Smooth muscle cell (in vitro differentiated cells): ENCODE measurements at regions not wholly inside any gene's neighbourhood (a gene's known extent, or its start where the extent isn't known, plus 50 kb on each side); places are given as distances from the start of the nearest gene placed in this dataset.

Experiments used
- DNase-seq: peaks from one replicate; lab custom pipeline; 2025; ENCODE audit not compliant: unreplicated experiment; lab: John Stamatoyannopoulos, UW
- H2AFZ ChIP-seq: fragments of 200-600 bp; sonication (generic); 2 replicates; pipeline ENCODE4 v1.6.0; 2016; ENCODE audit warnings: antibody characterized with exemption, low read depth, mild to moderate bottlenecking
- H3F3A ChIP-seq: fragments of 200-600 bp; sonication (generic); 2 replicates; pipeline ENCODE4 v1.6.0; 2017; ENCODE audit warnings: antibody characterized with exemption, low read depth
- H3K27ac ChIP-seq: fragments of 200-600 bp; sonication (generic); 2 replicates; pipeline ENCODE4 v1.5.1; 2016; ENCODE audit warnings: low read depth, mild to moderate bottlenecking
- H3K27me3 ChIP-seq: fragments of 200-600 bp; sonication (generic); 2 replicates; pipeline ENCODE4 v1.6.1; 2016; ENCODE audit warnings: low read depth, mild to moderate bottlenecking
- H3K36me3 ChIP-seq: fragments of 200-600 bp; sonication (generic); 2 replicates; pipeline ENCODE4 v1.5.1; 2016; ENCODE audit warnings: low read depth
- H3K4me1 ChIP-seq: fragments of 200-600 bp; sonication (generic); 2 replicates; pipeline ENCODE4 v1.5.1; 2016; ENCODE audit warnings: low read depth
- H3K4me2 ChIP-seq: fragments of 200-600 bp; sonication (generic); 2 replicates; pipeline ENCODE4 v1.6.0; 2016; ENCODE audit warnings: mild to moderate bottlenecking
- H3K4me3 ChIP-seq: fragments of 200-600 bp; sonication (generic); 2 replicates; pipeline ENCODE4 v1.5.1; 2016; ENCODE audit warnings: mild to moderate bottlenecking
- H3K79me2 ChIP-seq: fragments of 200-600 bp; sonication (generic); 2 replicates; pipeline ENCODE4 v1.6.0; 2016; ENCODE audit warnings: low read depth, mild to moderate bottlenecking
- H3K9ac ChIP-seq: fragments of 200-600 bp; sonication (generic); 2 replicates; pipeline ENCODE4 v1.6.0; 2016; ENCODE audit warnings: low read depth
- H3K9me3 ChIP-seq: fragments of 200-600 bp; sonication (generic); replicated peaks from 2 replicates; pipeline ENCODE4 v1.5.1; 2016; ENCODE audit warnings: low read depth
- H4K20me1 ChIP-seq: fragments of 200-600 bp; sonication (generic); 2 replicates; pipeline ENCODE4 v1.6.0; 2016; ENCODE audit warnings: low read depth
- WGBS: methylation state at CpG from one replicate; pipeline ENCODE4 v1.1.7; 2016; ENCODE audit warnings: low lambda C conversion rate; 5-methylcytosine and 5-hydroxymethylcytosine counted together
- TF ChIP-seq, protein P1 (sequence below): fragments of 200-600 bp; sonication (generic); IDR thresholded peaks from 2 replicates; pipeline ENCODE4 v1.5.1; 2017; ENCODE audit warnings: borderline replicate concordance, mild to moderate bottlenecking, antibody characterized with exemption; ENCODE audit not compliant: insufficient read depth, poor library complexity, severe bottlenecking

DNA sequence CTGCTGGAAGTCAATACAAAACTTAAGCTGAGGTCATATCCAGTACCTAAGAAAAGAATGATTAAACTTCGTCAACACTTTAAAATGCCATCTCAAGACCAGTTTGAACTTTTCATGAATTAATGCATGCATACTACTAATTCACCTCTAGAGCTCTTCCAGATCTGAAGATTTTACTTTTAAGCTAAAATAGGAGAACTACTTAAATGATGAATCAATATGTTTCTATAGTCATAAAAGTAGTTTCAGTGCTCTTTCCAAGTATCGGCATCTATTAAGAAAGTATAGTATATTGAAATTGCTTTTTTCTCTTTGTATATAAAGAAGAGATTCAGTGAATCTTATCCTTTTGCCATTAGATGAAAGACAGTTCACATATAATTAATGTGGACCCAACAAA lies 1123.9 kb downstream of the PCDH9 start:
- DNase-seq: no peak
- Histone ChIP-seq H3K79me2 (no peaks in the 10 kb centered on the region), H2AFZ (no peak overlapping the region), H3K27ac (no peak overlapping the region), H3K4me1 (no peaks in the 10 kb centered on the region), H3F3A (no peaks in the 10 kb centered on the region), H4K20me1 (no peaks in the 10 kb centered on the region), H3K4me3 (no peak overlapping the region), H3K27me3 (no peaks in the 10 kb centered on the region), H3K9ac (no peak overlapping the region), H3K36me3 (no peaks in the 10 kb centered on the region), H3K9me3 (no peaks in the 10 kb centered on the region), H3K4me2 (no peak overlapping the region)
- WGBS: 93% methylated on average over 2 of the region's 2 CpGs
- TF ChIP-seq, protein P1, sequence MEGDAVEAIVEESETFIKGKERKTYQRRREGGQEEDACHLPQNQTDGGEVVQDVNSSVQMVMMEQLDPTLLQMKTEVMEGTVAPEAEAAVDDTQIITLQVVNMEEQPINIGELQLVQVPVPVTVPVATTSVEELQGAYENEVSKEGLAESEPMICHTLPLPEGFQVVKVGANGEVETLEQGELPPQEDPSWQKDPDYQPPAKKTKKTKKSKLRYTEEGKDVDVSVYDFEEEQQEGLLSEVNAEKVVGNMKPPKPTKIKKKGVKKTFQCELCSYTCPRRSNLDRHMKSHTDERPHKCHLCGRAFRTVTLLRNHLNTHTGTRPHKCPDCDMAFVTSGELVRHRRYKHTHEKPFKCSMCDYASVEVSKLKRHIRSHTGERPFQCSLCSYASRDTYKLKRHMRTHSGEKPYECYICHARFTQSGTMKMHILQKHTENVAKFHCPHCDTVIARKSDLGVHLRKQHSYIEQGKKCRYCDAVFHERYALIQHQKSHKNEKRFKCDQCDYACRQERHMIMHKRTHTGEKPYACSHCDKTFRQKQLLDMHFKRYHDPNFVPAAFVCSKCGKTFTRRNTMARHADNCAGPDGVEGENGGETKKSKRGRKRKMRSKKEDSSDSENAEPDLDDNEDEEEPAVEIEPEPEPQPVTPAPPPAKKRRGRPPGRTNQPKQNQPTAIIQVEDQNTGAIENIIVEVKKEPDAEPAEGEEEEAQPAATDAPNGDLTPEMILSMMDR: no peak

DNA sequence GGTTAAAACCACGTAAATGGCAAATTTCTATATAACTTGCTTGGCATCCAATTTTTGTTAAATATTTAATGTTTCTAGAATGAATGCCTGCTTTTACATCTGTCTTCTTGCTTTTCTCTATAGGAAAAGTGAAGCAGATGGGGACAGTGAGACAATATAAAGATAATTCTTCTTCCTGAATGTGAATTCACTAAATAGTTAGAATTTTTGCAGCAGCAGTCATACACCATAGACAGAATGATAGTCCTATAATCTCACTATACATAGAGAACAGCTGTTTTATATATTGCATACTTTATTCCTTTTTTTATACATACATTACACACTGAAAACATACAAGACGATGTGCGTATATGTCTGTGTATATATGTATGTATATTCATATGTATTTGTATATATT lies 1127.3 kb downstream of the PCDH9 start:
- no peak overlapping the region for H3K4me2 ChIP-seq
- TF ChIP-seq, protein P1: no peak
- no peaks in the 10 kb centered on the region for H3K79me2 ChIP-seq
- 96% methylated on average over 3 of the region's 3 CpGs for WGBS
- no peak overlapping the region for H2AFZ ChIP-seq
- H3K4me3 ChIP-seq: no peak overlapping the region
- H3K9me3 ChIP-seq: no peaks in the 10 kb centered on the region
- no peaks in the 10 kb centered on the region for H3F3A ChIP-seq
- no peak for DNase-seq
- no peaks in the 10 kb centered on the region for H3K4me1 ChIP-seq
- H4K20me1 ChIP-seq: no peaks in the 10 kb centered on the region
- no peaks in the 10 kb centered on the region for H3K36me3 ChIP-seq
- H3K27me3 ChIP-seq: no peaks in the 10 kb centered on the region
- H3K27ac ChIP-seq: no peak overlapping the region
- no peak overlapping the region for H3K9ac ChIP-seq

DNA sequence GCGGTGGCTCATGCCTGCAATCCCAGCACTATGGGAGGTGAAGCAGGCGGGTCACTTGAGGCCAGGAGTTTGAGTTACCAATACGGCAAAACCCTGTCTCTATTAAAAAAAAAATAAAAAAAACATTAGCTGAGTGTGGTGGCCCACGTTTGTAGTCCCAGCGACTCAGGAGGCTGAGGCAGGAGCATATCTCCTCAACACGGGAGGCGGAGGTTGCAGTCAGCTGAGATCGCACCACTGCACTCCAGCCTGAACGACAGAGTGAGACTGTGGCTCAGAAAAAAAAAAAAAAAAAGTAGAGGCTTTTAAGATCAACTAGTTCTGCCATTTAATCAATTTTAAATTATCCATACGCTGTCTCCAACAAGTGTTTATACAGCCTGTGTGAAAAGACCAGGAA lies 1130.3 kb downstream of the PCDH9 start:
- Histone ChIP-seq H3F3A (no peaks in the 10 kb centered on the region), H3K27me3 (no peaks in the 10 kb centered on the region), H3K4me1 (no peaks in the 10 kb centered on the region), H3K4me3 (no peak overlapping the region), H3K9ac (no peak overlapping the region), H3K9me3 (no peaks in the 10 kb centered on the region), H3K79me2 (no peaks in the 10 kb centered on the region), H3K27ac (no peak overlapping the region), H4K20me1 (no peaks in the 10 kb centered on the region), H2AFZ (no peak overlapping the region), H3K4me2 (no peak overlapping the region), H3K36me3 (no peaks in the 10 kb centered on the region)
- DNase-seq: no peak
- WGBS: 85% methylated on average over 10 of the region's 10 CpGs
- TF ChIP-seq, protein P1: no peak

DNA sequence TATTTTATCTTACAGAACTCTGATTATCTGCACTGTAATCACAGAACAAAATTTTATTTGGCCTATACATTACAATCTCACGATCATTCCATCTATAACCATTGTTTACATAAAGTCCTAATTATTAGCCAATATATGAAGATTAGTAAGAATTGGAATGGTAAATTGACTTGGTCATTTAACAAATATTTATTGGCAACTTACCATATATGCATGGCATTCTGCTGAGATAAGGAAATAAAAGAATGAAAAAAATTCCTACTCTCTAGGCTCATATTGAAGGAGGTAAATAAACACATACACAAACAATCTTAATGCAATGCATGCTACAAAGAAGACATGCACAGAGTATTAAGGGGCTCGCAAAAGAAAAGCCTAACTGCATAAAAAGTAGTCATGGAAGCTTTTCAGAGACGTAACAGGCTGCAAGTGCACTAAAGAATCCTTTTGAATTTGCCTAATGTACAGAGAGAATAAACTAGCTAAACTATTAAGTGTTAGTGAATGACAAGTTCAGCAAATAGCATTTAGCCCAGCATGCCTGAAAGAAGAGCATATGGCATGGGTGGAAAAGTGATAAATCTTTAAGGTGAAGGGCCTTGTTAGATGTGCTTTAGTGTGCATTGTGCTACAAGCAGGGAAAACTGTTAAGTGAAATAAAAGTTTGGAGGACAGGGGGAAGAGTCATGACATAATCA lies 1131.1 kb downstream of the PCDH9 start:
- H3K9ac ChIP-seq: no peak overlapping the region
- WGBS: 56% methylated on average over 3 of the region's 3 CpGs
- no peaks in the 10 kb centered on the region for H3K36me3 ChIP-seq
- H3K4me1 ChIP-seq: no peaks in the 10 kb centered on the region
- TF ChIP-seq, protein P1: no peak
- H3F3A ChIP-seq: no peaks in the 10 kb centered on the region
- no peaks in the 10 kb centered on the region for H3K9me3 ChIP-seq
- DNase-seq: no peak
- H3K79me2 ChIP-seq: no peaks in the 10 kb centered on the region
- H3K27me3 ChIP-seq: no peaks in the 10 kb centered on the region
- no peak overlapping the region for H3K4me2 ChIP-seq
- H4K20me1 ChIP-seq: no peaks in the 10 kb centered on the region
- H3K4me3 ChIP-seq: no peak overlapping the region
- no peak overlapping the region for H3K27ac ChIP-seq
- no peak overlapping the region for H2AFZ ChIP-seq
